ENCODE measurements at regions not wholly inside any gene's neighbourhood (a gene's known extent, or its start where the extent isn't known, plus 50 kb on each side); places are given as distances from the start of the nearest gene placed in this dataset.

DNA sequence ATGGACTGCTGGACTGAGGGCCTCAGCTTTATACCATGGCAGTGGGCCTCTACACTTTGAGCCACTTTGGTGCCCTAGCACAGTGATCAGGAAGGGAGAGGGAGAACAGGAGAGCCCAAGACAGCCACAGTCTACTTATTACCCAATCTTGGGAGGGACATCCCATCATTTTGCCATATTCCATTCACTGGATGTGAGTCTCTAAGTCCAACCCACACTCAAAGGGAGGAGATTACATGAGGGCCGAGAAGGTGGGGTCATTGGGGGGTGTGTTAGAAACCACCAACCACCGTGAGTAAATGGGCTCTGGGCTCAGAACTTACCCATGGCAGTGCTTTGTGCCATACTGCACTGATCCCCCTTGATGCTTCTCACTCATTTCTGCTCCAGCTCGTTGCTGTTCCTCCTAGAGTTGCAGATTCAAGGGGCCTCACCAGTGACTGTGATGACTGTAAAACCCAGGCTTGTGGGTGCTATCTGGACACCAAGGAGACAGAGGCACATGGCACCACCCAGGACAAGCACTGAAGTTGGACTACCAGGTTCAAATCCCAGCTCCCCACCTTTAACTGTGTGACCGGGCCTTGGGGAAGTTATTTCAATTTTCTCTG lies 97.6 kb upstream of the RAB6C start:
- TF ChIP-seq, protein P1, sequence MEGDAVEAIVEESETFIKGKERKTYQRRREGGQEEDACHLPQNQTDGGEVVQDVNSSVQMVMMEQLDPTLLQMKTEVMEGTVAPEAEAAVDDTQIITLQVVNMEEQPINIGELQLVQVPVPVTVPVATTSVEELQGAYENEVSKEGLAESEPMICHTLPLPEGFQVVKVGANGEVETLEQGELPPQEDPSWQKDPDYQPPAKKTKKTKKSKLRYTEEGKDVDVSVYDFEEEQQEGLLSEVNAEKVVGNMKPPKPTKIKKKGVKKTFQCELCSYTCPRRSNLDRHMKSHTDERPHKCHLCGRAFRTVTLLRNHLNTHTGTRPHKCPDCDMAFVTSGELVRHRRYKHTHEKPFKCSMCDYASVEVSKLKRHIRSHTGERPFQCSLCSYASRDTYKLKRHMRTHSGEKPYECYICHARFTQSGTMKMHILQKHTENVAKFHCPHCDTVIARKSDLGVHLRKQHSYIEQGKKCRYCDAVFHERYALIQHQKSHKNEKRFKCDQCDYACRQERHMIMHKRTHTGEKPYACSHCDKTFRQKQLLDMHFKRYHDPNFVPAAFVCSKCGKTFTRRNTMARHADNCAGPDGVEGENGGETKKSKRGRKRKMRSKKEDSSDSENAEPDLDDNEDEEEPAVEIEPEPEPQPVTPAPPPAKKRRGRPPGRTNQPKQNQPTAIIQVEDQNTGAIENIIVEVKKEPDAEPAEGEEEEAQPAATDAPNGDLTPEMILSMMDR (IDR thresholded peaks at IDR 0.05), result no peak
- TF ChIP-seq POLR2A (IDR thresholded peaks at IDR 0.05) (no peak), EP300 (IDR thresholded peaks at IDR 0.05) (no peak)

Measured in gastroesophageal sphincter (tissue), 3 donors.